K562 (cell line): ENCODE measurements at regions not wholly inside any gene's neighbourhood (a gene's known extent, or its start where the extent isn't known, plus 50 kb on each side); places are given as distances from the start of the nearest gene placed in this dataset.

Experiments used
- CCAR2 ChIP-seq: fragments of 200-400 bp; formaldehyde crosslinking; IDR thresholded peaks from 2 replicates; pipeline ENCODE4 v1.6.1; 2017; ENCODE audit warnings: mild to moderate bottlenecking, low read depth, low read length
- CHD1 ChIP-seq: fragments of 200-600 bp; sonication (generic); IDR thresholded peaks from one replicate; pipeline ENCODE4 v1.6.1; 2012; ENCODE audit warnings: mild to moderate bottlenecking, moderate library complexity, low read length, inconsistent platforms
- CREBBP ChIP-seq: IDR thresholded peaks from one replicate; pipeline ENCODE4 v1.6.1; 2012; ENCODE audit warnings: low read depth, mild to moderate bottlenecking, control low read depth, inconsistent platforms, low read length
- ETV6 ChIP-seq, 3 experiments: fragments of 150-350 bp in 1 of 3; sonication (generic) in 1 of 3; formaldehyde crosslinking in 1 of 3; IDR thresholded peaks; 2 replicates each; pipeline versions ENCODE4 v1.6.1 to v1.8.0; 2014 to 2022; ENCODE audit warnings: borderline replicate concordance in 2 of 3, low read depth in 2 of 3, antibody characterized with exemption in 1 of 3, low read length in 1 of 3, mild to moderate bottlenecking in 1 of 3, missing genetic modification reagents in 1 of 3
- GATAD2A ChIP-seq: fragments of 450-650 bp; IDR thresholded peaks from 2 replicates; pipeline ENCODE4 v1.6.1; 2017
- POLR2A ChIP-seq: fragments of 450-650 bp; conservative IDR thresholded peaks from 2 replicates; pipeline ENCODE4 v1.6.1; 2016
- POLR2AphosphoS5 ChIP-seq: IDR thresholded peaks from 2 replicates; pipeline ENCODE4 v1.6.1; 2011; ENCODE audit warnings: mild to moderate bottlenecking, low read depth, low read length, moderate library complexity; ENCODE audit not compliant: control insufficient read depth, insufficient read depth
- RAD21 ChIP-seq, 2 experiments: fragments of 250-450 bp in 1 of 2; fragments of 450-650 bp in 1 of 2; sonication (Bioruptor Pico) in 1 of 2; formaldehyde crosslinking in 1 of 2; IDR thresholded peaks in 1 of 2; conservative IDR thresholded peaks in 1 of 2; 2 replicates each; pipeline versions ENCODE4 v1.4.0 to v1.8.0; 2020 to 2022; ENCODE audit warnings: mild to moderate bottlenecking in 2 of 2, moderate library complexity in 1 of 2

DNA sequence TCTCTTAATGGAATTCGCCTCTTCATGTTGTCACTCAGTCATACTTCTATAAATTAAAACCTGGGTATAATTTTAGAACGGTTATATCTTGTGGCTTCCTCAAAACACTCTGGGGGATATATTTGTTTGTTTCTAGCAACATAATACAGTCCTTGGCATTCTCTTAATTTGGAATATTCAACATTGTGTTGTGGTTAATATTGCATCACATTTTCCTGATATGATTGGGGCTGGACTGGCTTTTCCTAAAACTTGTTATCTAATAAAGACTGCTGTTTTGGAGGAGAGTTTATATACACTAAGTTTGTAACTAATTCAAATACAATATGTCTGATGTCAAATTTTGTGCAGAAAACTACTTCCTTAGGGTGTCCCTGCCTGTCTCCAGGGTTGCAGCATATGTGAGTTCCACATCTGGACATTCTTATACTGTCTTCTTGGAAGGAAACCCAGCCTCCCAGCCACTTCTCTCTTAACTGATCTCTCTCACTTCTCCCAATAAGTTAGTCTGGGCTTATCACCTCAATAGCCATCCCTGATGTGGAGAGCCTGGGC lies 892.6 kb downstream of the MRPL39 start:
- TF ChIP-seq CHD1 (no peak), POLR2AphosphoS5 (no peak), GATAD2A (no peak), ETV6 (IDR thresholded peaks at IDR 0.05; ENCODE audit: borderline replicate concordance in 1 of 2, low read depth in 2 of 2, low read length in 1 of 2) (no peak), ETV6 (CRISPR knock-in tag; IDR thresholded peaks at IDR 0.05; ENCODE audit: borderline replicate concordance) (no peak), CREBBP (no peak), POLR2A (no peak), RAD21 (CRISPR knock-in tag; conservative IDR thresholded peaks at IDR 0.05 in 1 of 2, IDR thresholded peaks at IDR 0.05 in 1 of 2) (no peak), CCAR2 (no peak)
